ENCODE measurements at regions not wholly inside any gene's neighbourhood (a gene's known extent, or its start where the extent isn't known, plus 50 kb on each side); places are given as distances from the start of the nearest gene placed in this dataset.
"Not testable (repeated sequence)": the region's sequence is repeated elsewhere in the genome, so short reads cannot be mapped to it uniquely, and the experiment has no call there.

DNA sequence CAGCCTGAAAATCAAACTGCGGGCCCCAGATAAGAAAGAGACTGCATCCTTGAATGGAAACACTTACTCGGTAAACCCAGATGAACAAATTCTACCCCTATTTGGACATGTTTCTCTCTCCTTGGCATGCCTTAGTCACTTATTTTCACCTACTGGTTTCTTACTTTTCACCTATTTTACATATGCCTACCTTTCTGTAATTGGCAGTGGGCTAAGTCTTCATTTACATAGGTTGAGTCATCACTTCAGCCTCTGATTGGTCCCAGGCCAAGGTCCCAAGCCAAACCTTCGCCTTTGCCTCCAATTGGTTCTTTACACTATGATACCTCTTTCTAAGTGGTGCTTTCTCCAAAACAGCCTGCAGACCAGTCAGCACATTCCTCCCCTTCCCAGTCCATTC, 111.3 kb downstream of the DYRK2 start:
- DNase-seq (ENCODE audit: low read depth, low spot score) = no peak

DNA sequence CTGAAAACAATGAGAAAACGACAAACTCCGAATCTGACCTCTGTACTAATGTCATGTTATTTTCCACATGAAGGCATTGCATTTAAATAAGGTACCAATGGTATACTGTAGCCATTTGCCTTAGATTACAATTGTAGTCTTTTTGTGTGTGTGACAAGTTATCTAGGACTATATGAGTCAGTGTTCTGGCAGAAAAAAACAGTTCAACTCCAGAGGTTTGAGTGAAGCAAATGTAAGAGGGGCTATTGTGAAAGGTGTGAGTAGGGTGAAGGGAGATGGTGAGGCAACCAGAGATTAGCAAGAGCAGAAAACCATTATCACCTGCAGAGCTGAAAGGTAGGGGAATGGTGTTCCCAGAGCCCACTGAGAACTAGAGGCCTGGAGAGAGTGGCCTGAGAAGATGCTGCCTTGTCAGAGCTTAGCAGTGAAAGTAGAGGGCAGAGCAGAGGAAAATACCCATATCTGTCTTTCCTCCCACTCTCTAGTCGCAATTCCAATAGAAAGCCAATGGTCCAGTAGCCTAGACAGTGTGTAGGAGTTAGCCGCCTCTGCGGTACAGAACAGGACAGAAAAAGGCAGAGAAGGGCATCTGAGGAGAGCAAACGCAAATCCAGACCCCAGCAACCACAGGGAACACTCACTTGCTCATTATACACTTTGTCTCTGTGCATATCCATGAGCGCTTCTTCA, 112.2 kb downstream of the DYRK2 start:
- DNase-seq (ENCODE audit: low read depth, low spot score) = no peak

- DNase-seq (ENCODE audit: low read depth, low spot score) = no peak
Observed at GRCh38 chr12:67761566-67761965, 113.0 kb downstream of the DYRK2 start.

GRCh38 chr12:67764055-67764454, 115.5 kb downstream of the DYRK2 start:
- no peak for DNase-seq (ENCODE audit: low read depth, low spot score)

DNA sequence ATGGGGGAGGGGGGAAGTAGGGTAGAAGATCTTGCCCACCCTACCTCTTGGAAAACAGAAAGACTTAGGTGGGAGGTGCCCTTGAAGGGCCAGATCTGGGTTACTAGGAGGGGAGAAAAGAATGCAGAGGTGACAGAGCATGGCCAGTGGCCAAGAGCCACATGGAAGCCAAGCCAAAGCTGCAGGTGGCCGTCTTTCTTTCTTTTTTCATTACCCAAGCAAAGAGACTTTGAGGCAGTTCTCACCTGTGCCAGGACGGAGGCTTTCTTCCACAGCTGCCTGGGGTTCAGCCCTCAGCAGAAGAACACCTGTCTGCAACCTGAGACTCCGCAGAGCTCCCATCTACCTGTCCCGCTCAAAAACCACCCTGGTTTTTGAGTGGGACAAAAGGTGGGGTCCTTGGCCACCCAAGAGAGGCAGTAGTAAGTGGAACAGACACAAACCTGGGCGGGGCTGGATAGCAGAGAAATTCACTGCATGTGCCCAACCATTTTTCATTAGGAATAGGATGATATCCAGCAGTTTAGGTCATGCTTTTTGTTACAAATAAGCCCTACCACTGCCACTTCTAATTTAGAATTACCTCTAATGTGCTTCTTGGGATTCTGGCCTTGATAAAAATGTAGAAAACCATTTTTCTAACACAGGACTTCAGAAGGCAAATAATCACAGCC, 116.5 kb downstream of the DYRK2 start:
- DNase-seq (ENCODE audit: low read depth, low spot score) = no peak

GRCh38 chr12:67765776-67766766, 117.5 kb downstream of the DYRK2 start:
- peak; percentile 11 for DNase-seq (ENCODE audit: low read depth, low spot score)

DNA sequence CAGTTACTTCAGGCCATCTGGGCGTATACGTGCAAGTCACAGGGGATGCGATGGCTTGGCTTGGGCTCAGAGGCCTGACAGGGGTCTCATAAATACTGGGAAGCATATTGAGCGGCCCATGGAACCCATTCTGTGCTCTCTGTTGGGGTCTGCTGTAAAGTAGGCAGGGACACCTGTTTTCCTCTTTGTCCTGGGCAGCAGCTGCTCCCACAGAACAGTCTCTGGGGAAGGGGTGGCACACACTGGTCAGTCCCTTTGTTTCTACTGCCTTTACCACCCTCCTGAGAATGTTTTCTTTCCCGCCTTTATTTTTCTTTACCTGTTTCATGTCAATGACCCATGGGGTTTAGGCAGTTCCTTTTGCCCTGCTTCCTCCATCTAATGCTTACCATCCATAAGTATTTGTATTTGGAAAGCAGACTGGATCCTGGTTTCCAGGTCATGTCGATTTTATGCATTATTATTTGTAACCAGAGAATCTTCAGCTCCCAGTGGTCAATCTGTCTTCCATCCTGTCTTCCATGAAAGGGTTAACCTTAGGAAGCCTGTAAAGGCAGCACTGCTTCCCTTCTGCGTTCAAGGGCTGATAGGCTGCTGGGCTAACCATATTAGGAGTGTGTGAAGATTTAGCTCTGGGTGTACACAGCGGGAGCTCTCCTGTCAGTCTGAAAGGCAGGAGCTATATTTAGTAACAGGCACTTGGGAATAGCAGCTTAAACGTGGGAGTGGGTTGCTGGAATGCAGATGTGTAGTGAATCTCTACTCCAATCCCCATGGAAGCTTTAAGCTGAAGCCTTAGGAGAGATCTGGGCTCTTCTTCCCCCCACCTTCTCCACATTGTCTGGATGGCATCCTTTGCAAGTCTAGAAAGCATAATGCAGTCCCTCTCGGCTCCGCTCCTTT, 124.0 kb downstream of the DYRK2 start:
- peak; percentile 94 for DNase-seq (ENCODE audit: low read depth, low spot score)

GRCh38 chr12:67773896-67774295, 125.4 kb downstream of the DYRK2 start:
- no peak for DNase-seq (ENCODE audit: low read depth, low spot score)

- no peak for DNase-seq (ENCODE audit: low read depth, low spot score)
Observed at GRCh38 chr12:67774983-67775587, 126.5 kb downstream of the DYRK2 start.

DNA sequence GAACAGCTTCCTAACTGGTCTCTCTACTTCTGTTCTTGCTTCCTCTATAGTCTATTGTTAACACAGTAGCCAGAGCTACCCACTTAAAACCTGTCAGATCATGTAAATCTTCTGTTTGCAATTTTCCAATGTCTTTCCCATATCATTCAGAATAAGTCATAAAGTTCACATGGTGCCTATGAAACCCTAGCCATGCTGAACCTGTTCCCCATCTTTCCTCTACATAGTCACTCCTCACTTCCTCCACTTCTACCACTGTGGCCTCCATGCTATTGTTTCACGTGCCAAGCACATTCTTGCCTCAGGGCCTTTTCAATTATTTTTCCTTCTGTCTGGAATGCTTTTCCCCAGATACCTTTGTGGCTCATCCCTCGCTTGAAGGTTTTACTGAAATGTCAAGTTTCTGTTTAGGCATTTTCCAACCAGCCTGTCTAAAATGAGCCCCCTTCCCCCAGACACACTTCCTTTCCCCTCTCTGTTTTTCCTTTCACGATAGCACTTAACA, 132.1 kb downstream of the DYRK2 start:
- peak; percentile 17 for DNase-seq (ENCODE audit: low read depth, low spot score)

DNA sequence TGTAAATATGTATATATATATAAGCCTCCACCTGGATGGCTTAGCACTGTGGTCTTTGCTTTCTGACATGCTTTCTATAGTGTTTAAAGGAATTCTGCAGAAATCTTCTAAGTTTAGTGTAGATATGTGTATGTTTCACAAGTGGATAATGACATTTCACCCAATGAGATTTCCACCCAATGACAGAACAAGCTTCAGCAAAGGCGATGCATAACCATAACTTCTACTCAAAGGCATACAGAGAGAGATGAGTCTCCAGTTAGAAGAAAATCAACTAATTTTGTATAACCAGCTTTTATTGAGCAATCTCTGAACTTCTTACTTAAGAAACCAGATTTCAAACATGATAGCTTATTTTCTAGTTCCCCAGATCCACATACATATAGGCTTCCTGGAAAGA, 134.0 kb downstream of the DYRK2 start:
- no peak for DNase-seq (ENCODE audit: low read depth, low spot score)

- no peak for DNase-seq (ENCODE audit: low read depth, low spot score)
Observed at GRCh38 chr12:67783393-67783792, 134.8 kb downstream of the DYRK2 start.

DNA sequence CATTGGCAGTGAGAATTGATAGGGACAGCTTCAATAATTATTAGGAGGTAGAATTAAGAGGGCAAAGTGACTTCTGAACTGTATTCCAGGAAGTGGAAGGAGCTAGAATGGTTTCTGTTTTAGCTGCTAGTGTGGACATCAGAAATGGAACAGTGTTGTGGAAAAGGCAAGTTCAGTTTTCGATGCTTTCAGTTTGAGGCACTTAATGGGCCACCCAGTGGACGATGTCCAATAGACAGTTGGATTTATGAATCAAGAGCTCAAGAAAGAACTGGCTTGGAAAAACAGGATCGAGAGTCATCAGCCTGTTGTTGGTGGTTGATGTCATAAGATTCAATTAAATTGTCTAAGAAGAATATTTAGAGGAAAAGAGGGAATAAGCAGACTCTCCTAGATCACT, 136.3 kb downstream of the DYRK2 start:
- no peak for DNase-seq (ENCODE audit: low read depth, low spot score)

GRCh38 chr12:67786086-67786485, 137.5 kb downstream of the DYRK2 start:
- no peak for DNase-seq (ENCODE audit: low read depth, low spot score)

DNA sequence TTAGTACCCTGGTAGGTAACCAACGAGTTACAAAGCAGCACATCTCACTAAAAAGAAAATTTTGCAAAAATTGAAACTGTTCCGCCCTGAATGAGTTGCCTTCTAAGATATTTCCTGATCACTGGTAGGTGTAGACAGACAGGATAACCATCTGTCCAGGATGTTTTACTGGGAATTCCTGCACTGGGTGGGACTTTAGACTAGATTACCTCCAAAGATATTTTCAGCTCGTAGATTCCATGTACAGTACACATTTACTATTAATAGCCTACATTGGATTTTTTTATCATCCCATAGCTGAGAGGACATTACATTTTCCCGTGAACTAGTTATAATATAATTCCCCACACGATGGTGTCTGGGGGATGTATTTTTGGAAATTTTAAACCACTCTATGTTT, 139.6 kb downstream of the DYRK2 start:
- no peak for DNase-seq (ENCODE audit: low read depth, low spot score)

DNA sequence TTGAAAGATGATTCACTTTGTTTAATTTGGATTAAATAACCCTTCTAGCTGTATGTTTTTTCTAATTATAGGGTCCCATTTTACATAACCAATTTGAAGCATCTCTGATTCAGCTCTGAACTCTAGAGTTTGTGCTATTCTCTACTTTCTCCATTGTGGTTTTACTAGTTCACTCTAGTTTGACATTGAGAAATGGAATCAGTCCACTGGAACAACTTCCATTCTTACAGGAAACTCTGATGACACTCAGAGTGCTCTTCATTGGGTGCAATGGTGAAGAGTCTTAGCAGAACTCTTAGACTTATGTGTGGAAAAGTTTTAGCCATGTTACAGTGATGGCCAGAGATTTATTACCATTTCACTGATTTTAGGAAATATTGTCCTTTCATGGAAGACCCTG, 140.7 kb downstream of the DYRK2 start:
- no peak for DNase-seq (ENCODE audit: low read depth, low spot score)

DNA sequence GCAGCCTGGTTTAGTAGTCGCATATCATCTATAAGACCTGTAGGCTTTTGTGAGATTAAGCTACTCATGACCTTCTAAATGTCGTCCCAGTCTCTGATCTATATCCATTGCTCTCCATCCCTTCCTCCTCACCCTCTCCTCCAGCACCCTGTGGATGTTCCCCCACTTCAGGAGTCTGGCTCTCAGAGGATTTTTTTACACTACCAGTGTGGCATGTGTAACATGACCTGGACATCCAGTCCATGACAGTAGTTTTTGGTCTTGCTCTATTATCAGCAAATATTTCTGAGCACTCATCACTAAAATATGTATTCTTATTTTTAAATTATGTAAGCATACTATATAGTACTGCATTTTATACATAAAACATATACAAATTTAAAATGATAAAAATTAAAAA, 142.1 kb downstream of the DYRK2 start:
- no peak for DNase-seq (ENCODE audit: low read depth, low spot score)

DNA sequence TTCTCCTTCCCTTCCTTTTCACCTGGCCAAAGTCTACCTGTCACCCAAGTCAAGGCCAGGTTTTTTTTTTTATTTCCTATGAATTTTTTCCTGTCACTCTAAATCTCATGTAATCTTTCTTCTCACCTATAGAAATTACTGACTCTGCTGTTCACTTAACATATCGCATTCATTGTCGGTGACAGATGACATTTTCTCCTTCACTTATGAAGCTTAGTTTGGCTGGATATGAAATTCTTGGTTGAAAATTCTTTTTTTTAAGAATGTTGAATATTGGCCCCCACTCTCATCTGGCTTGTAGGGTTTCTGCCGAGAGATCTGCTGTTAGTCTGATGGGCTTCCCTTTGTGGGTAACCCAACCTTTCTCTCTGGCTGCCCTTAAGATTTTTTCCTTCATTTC, 142.8 kb downstream of the DYRK2 start:
- DNase-seq (ENCODE audit: low read depth, low spot score) = not testable (repeated sequence)

DNA sequence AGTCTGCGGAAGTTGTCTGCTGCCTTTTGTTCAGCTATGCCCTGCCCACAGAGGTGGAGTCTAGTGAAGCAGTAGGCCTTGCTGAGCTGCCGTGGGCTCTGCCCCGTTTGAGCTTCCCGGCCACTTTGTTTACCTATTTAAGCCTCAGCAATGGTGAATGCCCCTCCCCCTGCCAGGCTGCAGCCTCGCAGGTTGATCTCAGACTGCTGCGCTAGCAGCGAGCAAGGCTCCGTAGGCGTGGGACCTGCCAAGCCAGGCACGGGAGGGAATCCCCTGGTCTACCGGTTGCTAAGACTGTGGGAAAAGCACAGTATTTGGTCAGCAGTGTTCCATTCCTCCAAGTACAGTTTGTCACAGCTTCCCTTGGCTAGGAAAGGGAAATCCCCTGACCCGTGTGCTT, 143.6 kb downstream of the DYRK2 start:
- peak; percentile 31 for DNase-seq (ENCODE audit: low read depth, low spot score)

GRCh38 chr12:67794161-67794560, 145.6 kb downstream of the DYRK2 start:
- DNase-seq (ENCODE audit: low read depth, low spot score) = no peak

DNA sequence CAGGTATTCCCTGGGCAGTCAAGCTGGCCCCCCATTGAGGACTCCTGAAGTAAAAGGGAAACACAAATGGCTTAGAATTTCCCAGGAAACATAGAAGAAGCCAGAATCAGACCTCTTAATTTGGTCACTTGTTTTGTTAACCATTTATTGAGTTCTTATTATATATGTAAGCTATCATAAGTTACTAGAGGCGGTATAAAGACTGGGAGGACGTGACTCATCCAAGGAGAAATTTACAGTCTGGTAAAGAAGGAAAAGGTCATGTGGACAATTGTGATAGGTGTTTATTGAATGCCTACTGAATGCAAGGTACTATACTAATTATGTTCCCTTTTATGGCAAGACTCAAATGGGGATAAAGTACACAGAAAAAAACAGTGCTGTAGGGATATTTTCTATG, 146.7 kb downstream of the DYRK2 start:
- no peak for DNase-seq (ENCODE audit: low read depth, low spot score)
